ENCODE measurements at regions not wholly inside any gene's neighbourhood (a gene's known extent, or its start where the extent isn't known, plus 50 kb on each side); places are given as distances from the start of the nearest gene placed in this dataset.

DNA sequence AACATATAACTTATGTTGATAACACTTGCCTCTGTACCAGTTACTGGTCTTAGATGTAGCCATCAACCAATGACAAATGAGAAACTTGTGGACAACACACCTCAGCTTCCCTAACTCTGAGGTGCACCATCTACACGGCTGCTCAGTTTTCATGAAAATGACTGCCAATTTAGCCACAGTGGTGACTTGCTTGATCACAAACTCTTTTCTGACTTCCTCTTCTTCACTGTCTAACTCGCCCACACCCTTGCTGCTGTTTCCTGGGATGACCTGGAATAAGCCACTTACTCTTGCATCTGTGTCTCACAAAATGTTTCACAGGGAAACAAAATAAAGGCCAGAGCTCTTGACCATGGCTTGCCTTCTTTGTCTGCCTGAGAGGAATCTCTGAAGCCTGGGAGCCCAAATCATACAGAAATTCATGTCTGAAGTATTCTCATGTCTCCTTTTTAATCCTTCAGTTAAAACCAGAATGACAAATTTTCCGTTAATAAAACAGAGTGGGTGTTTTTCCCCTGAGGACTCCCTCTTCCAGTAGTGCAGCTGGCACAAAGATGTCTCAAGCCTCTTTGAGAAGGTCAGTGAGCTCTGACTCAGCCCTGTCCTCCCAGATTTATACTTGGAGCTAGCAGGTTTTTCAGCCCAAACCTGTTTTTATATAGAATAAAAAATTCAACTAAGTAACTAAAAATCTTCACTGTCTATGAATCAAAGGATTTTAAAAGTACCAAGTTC is 126.5 kb upstream of the PAM start:
- Histone ChIP-seq H4K91ac (replicated peaks; ENCODE audit: insufficient read length, low read length) (no peak overlapping the region), H3K4me3 (ENCODE audit: extremely low read depth in 1 of 4, insufficient read depth in 2 of 4, low read depth in 3 of 4, low read length in 4 of 4) (no peak overlapping the region), H2BK12ac (ENCODE audit: low read depth, low read length) (no peak overlapping the region), H2AK5ac (ENCODE audit: low read depth, low read length) (no peak overlapping the region), H4K5ac (ENCODE audit: insufficient read length, low read depth, low read length) (no peak overlapping the region), H2BK20ac (ENCODE audit: low read length) (no peak overlapping the region), H2AFZ (ENCODE audit: low read length) (no peak overlapping the region), H3K9me3 (ENCODE audit: insufficient read depth in 2 of 2, low read depth in 1 of 2, low read length in 1 of 2) (no peaks in the 10 kb centered on the region), H4K8ac (ENCODE audit: extremely low read depth, insufficient read depth, low read length) (no peak overlapping the region), H3K27me3 (replicated peaks in 1 of 4; ENCODE audit: control insufficient read depth in 3 of 4, extremely low read depth in 1 of 4, insufficient read depth in 3 of 4, low read length in 3 of 4) (peaks cover 0 to 1% (median 0%) of the 10 kb centered on the region in 4 experiments; a peak in 1 of 7 replicates), H3K79me1 (ENCODE audit: low read depth, low read length) (no peaks in the 10 kb centered on the region), H3K23ac (ENCODE audit: insufficient read length) (no peak overlapping the region), H3K36me3 (ENCODE audit: control insufficient read depth in 2 of 4, insufficient read depth in 4 of 4, low read length in 3 of 4) (no peaks in the 10 kb centered on the region), H3K4ac (replicated peaks; ENCODE audit: insufficient read length, low read depth, low read length) (no peak overlapping the region), H3K79me2 (ENCODE audit: control insufficient read depth in 1 of 2, insufficient read depth in 2 of 2, low read length in 2 of 2) (no peaks in the 10 kb centered on the region), H4K20me1 (replicated peaks in 1 of 2; ENCODE audit: control insufficient read depth in 1 of 2, insufficient read depth in 2 of 2, low read length in 2 of 2) (no peaks in the 10 kb centered on the region), H2BK5ac (ENCODE audit: low read depth, low read length) (no peak overlapping the region), H3K23me2 (ENCODE audit: low read depth, low read length) (no peaks in the 10 kb centered on the region), H3K27ac (ENCODE audit: low read depth, low read length) (no peak overlapping the region), H3K4me2 (ENCODE audit: insufficient read depth in 1 of 2, low read depth in 2 of 2, low read length in 2 of 2) (no peak overlapping the region), H2BK15ac (ENCODE audit: low read length) (no peak overlapping the region), H3K56ac (replicated peaks; ENCODE audit: insufficient read length, low read depth, low read length) (no peak overlapping the region), H3K4me1 (replicated peaks in 1 of 4; ENCODE audit: control insufficient read depth in 3 of 4, insufficient read depth in 4 of 4, low read length in 3 of 4) (no peaks in the 10 kb centered on the region), H3K9ac (replicated peaks in 1 of 4; ENCODE audit: extremely low read depth in 1 of 4, low read depth in 3 of 4, low read length in 3 of 4) (no peak overlapping the region), H3K18ac (ENCODE audit: extremely low read depth, low read length) (no peak overlapping the region), H2BK120ac (replicated peaks; ENCODE audit: low read depth, low read length) (no peak overlapping the region), H3K14ac (ENCODE audit: insufficient read length) (no peak overlapping the region)
- TF ChIP-seq CHD2 (IDR thresholded peaks at IDR 0.05; ENCODE audit: low read length) (no peak), RNF2 (IDR thresholded peaks at IDR 0.05; ENCODE audit: borderline replicate concordance, low read depth, low read length, missing control alignments, poor library complexity, severe bottlenecking) (no peak), BRCA1 (IDR thresholded peaks at IDR 0.05; ENCODE audit: low read depth, low read length) (no peak), CEBPB (IDR thresholded peaks at IDR 0.05; ENCODE audit: low read depth, low read length) (no peak), BCL11A (IDR thresholded peaks at IDR 0.05; ENCODE audit: low read depth in 2 of 2, low read length in 2 of 2) (no peak), YY1 (IDR thresholded peaks at IDR 0.05; ENCODE audit: low read depth, low read length) (no peak), GABPA (IDR thresholded peaks at IDR 0.05; ENCODE audit: borderline replicate concordance, insufficient read depth, low read length) (no peak), NANOG (IDR thresholded peaks at IDR 0.05; ENCODE audit: insufficient read depth, low read depth, low read length, poor library complexity, severe bottlenecking) (no peak), ZNF274 (IDR thresholded peaks at IDR 0.05; ENCODE audit: borderline replicate concordance, extremely low read depth, low read length) (no peak), PHF8 (conservative IDR thresholded peaks at IDR 0.05; ENCODE audit: low read depth, low read length) (no peak)
- TF ChIP-seq, protein P1, sequence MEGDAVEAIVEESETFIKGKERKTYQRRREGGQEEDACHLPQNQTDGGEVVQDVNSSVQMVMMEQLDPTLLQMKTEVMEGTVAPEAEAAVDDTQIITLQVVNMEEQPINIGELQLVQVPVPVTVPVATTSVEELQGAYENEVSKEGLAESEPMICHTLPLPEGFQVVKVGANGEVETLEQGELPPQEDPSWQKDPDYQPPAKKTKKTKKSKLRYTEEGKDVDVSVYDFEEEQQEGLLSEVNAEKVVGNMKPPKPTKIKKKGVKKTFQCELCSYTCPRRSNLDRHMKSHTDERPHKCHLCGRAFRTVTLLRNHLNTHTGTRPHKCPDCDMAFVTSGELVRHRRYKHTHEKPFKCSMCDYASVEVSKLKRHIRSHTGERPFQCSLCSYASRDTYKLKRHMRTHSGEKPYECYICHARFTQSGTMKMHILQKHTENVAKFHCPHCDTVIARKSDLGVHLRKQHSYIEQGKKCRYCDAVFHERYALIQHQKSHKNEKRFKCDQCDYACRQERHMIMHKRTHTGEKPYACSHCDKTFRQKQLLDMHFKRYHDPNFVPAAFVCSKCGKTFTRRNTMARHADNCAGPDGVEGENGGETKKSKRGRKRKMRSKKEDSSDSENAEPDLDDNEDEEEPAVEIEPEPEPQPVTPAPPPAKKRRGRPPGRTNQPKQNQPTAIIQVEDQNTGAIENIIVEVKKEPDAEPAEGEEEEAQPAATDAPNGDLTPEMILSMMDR (IDR thresholded peaks at IDR 0.05; ENCODE audit: control extremely low read depth in 1 of 3, insufficient read depth in 1 of 3, low read depth in 1 of 3, low read length in 3 of 3): no peak
- WGBS, 2 experiments (ENCODE audit: extremely low coverage in 1 of 2, insufficient coverage in 1 of 2, insufficient read length in 1 of 2, insufficient replicate concordance in 2 of 2, low coverage in 1 of 2, low lambda C conversion rate in 2 of 2, missing lambda C conversion rate in 1 of 2): 81% methylated on average over 3 of the region's 3 CpGs; no CpG with 5 or more reads in 1 of the 2 experiments
- DNase-seq (ENCODE audit: low read depth in 1 of 2, low spot score in 2 of 2): no peak
- CTCF ChIA-PET (ENCODE audit: partially characterized antibody): no interaction called here
- POLR2A ChIA-PET (ENCODE audit: partially characterized antibody): no interaction called here
- FAIRE-seq: no peak
